LNCaP clone FGC (cell line): ENCODE measurements at regions not wholly inside any gene's neighbourhood (a gene's known extent, or its start where the extent isn't known, plus 50 kb on each side); places are given as distances from the start of the nearest gene placed in this dataset.
A peak's percentile ranks its signal among the peaks of the same experiment; 100 is the strongest.

Source experiments
- DNase-seq: peaks from one replicate; pipeline ENCODE4 v3.0.0-alpha.2; 2011; ENCODE audit warnings: low read depth
- H3K4me3 ChIP-seq: 2 replicates; pipeline ENCODE4 v1.5.1; 2011; ENCODE audit warnings: mild to moderate bottlenecking, low read depth, low read length, control low read depth
- CTCF ChIP-seq: IDR thresholded peaks from 2 replicates; pipeline ENCODE4 v1.5.1; 2012; ENCODE audit warnings: mild to moderate bottlenecking; ENCODE audit not compliant: control insufficient read depth, insufficient read depth; ENCODE audit errors: extremely low read depth

- H3K4me3 ChIP-seq: no peak overlapping the region
These were observed 273.2 kb downstream of the SMARCA2 start for GRCh38 chr9:2288309-2288708.

GRCh38 chr9:2289263-2289662 is 274.1 kb downstream of the SMARCA2 start:
- no peak overlapping the region for H3K4me3 ChIP-seq
- no peak for DNase-seq
- no peak for TF ChIP-seq CTCF

More at GRCh38 chr9:2288309-2288708, 273.2 kb downstream of the SMARCA2 start:
- TF ChIP-seq CTCF: no peak
- no peak for DNase-seq

DNA sequence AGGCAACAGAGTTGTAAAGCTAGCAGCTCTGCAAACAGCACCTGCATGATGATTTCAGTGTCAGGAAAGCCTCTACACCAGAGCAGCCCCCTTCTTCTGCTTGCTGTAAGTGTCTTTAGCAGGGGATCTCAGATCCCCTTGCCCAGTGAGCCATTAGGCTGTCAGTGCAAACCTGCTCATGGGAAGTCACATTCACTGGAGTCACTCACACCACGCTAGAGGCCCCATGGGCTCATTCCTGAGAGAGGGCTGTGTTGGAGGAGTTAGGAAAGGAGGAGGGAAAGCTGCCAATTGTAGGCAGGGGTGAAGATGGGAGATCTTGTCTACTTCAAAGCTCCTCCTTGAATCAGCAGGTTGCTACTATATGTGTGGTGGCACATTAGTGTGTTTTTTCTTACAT is 275.2 kb downstream of the SMARCA2 start:
- no peak for DNase-seq
- H3K4me3 ChIP-seq: no peak overlapping the region
- TF ChIP-seq CTCF: no peak

DNA sequence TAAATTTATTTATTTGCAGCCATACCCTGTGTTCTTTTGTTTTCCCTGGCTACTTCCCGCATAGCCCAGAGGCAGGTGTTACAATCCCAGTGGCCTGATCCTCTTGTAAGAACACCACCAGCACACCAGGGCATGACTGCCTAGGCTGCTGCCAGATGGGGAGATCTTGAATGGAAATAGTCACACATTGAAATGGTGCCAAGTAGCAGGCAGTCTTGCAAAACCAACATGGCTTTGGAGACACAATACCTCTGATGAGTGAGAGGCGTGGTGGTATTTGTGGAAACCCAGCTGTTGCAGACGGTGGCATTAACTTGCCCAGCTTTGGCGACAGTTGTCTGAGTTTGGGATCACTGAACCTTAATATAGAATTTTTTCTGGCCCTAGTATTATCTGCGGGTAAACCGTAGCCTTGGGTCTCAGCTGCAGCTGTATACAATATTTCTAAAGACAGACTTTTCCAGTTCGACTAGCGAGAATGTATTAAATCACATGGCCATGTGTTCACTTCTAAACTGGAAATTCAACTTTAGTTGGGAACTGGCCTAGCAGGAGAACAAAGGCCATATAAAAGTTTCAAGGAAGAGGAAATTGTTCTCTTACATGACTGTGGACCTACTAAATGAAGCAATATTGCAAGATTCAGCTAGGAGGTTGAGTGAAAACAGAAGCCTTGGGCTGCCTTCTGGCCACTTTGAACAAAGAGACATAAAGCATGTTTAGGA is 277.0 kb downstream of the SMARCA2 start:
- TF ChIP-seq CTCF: no peak
- DNase-seq: peak; percentile 88
- no peak overlapping the region for H3K4me3 ChIP-seq

DNA sequence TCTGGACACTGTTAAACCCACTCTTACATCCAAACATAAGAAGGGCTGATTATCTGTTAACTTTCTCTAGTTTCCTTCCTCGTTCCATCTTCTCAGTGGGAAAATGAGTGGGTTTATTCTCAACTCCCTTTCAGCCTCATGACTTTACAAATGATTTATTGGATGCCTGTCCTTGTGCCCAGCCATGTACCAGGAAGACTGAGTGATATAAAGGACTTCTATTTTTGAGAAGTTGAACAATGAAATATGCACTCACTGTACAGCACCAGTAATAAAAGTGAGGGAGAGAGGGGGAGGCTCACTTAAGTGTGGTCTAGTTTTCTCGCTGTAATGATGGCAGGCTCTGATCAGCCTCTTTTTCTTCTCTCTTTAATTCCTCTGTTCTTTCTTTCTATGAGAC is 277.6 kb downstream of the SMARCA2 start:
- no peak overlapping the region for H3K4me3 ChIP-seq
- DNase-seq: no peak
- no peak for TF ChIP-seq CTCF

DNA sequence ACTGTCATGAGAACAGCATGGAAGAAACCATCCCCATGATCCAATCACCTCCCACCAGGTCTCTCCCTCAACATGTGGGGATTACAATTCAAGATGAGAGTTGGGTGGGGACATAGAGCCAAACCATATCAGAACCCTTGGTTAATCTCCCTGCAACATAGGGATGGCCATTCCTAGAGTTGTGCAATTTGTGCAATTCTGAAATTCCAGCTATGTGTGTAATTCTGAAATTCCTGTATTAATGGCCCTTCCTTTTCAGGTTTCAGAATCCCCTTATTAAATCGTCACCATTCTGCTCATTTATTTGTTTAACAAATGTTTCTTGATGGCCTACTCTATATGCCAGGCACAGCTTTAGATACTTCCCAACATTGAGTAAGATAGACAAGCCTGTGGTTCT is 282.6 kb downstream of the SMARCA2 start:
- TF ChIP-seq CTCF: no peak
- H3K4me3 ChIP-seq: no peak overlapping the region
- no peak for DNase-seq

DNA sequence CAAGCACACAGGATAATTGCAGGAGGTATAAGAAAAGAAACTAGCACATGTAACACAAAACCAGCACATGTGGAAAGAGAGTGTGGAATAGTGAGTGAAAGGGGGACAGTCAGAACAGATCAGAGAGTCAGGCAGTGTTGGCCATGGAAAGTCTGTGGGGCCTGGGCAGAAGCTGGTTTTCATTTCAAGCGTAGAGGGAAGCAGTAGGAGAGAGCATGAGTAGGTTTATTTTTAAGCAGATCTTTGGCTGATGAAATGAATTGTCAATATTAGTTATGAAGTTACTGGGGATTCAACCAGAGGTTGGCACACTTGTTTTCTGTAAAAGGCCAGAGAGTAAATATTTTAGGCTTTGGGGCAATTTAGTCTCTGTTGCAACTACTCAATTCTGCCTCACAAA is 283.1 kb downstream of the SMARCA2 start:
- no peak for DNase-seq
- no peak overlapping the region for H3K4me3 ChIP-seq
- no peak for TF ChIP-seq CTCF
